Neuronal stem cell (in vitro differentiated cells): ENCODE measurements at regions not wholly inside any gene's neighbourhood (a gene's known extent, or its start where the extent isn't known, plus 50 kb on each side); places are given as distances from the start of the nearest gene placed in this dataset.

Source experiments
- DNase-seq: peaks from one replicate; pipeline ENCODE4 v3.0.0-alpha.2; 2013; ENCODE audit warnings: low spot score
- H2AFZ ChIP-seq: one replicate; pipeline ENCODE4 v1.6.1; 2013; ENCODE audit warnings: mild to moderate bottlenecking, low read length, inconsistent platforms
- H2AK5ac ChIP-seq: 2 replicates; pipeline ENCODE4 v1.6.1; 2013; ENCODE audit warnings: low read depth, mild to moderate bottlenecking, inconsistent platforms, low read length, moderate library complexity, mixed read lengths
- H2BK120ac ChIP-seq: 2 replicates; pipeline ENCODE4 v1.6.1; 2013; ENCODE audit warnings: low read depth, mild to moderate bottlenecking, inconsistent platforms, low read length, moderate library complexity, mixed read lengths
- H2BK12ac ChIP-seq: one replicate; pipeline ENCODE4 v1.6.1; 2013; ENCODE audit warnings: low read length, inconsistent platforms
- H2BK15ac ChIP-seq: 2 replicates; pipeline ENCODE4 v1.6.1; 2013; ENCODE audit warnings: mild to moderate bottlenecking, low read length, inconsistent platforms, mixed read lengths
- H2BK5ac ChIP-seq: one replicate; pipeline ENCODE4 v1.6.1; 2013; ENCODE audit warnings: inconsistent platforms, mild to moderate bottlenecking, low read length, moderate library complexity
- H3K14ac ChIP-seq: one replicate; pipeline ENCODE4 v1.6.1; 2013; ENCODE audit warnings: low read length, inconsistent platforms
- H3K18ac ChIP-seq: 2 replicates; pipeline ENCODE4 v1.6.1; 2013; ENCODE audit warnings: low read length, inconsistent platforms
- H3K23ac ChIP-seq: 2 replicates; pipeline ENCODE4 v1.6.1; 2013; ENCODE audit warnings: low read depth, mild to moderate bottlenecking, mixed read lengths, low read length, inconsistent platforms; ENCODE audit not compliant: poor library complexity
- H3K27ac ChIP-seq: replicated peaks from 3 replicates; pipeline ENCODE4 v1.5.1; 2013; ENCODE audit warnings: low read length, inconsistent platforms
- H3K27me3 ChIP-seq, 3 experiments: 2 replicates each; pipeline ENCODE4 v1.6.1; 2013; ENCODE audit warnings: low read length in 3 of 3, mild to moderate bottlenecking in 2 of 3, inconsistent platforms in 1 of 3, low read depth in 1 of 3, mixed read lengths in 1 of 3, moderate library complexity in 1 of 3; ENCODE audit not compliant: control insufficient read depth in 3 of 3, insufficient read depth in 3 of 3
- H3K36me3 ChIP-seq, 2 donors: replicated peaks in 1 of 2; 2 replicates each; pipeline ENCODE4 v1.6.1; 2013; ENCODE audit warnings: low read length in 2 of 2; ENCODE audit not compliant: control insufficient read depth in 2 of 2, insufficient read depth in 2 of 2
- H3K4ac ChIP-seq: 2 replicates; pipeline ENCODE4 v1.6.1; 2013; ENCODE audit warnings: inconsistent platforms, mild to moderate bottlenecking, low read length, moderate library complexity
- H3K4me1 ChIP-seq, 2 donors: 1 replicate in 1 of 2; 2 replicates in 1 of 2; pipeline ENCODE4 v1.6.1; 2013; ENCODE audit warnings: low read length in 2 of 2, low read depth in 1 of 2; ENCODE audit not compliant: control insufficient read depth in 2 of 2, insufficient read depth in 1 of 2
- H3K4me2 ChIP-seq: one replicate; pipeline ENCODE4 v1.6.1; 2013; ENCODE audit warnings: mild to moderate bottlenecking, low read length, inconsistent platforms; ENCODE audit not compliant: insufficient read depth, poor library complexity, severe bottlenecking
- H3K4me3 ChIP-seq, 2 donors: 2 replicates each; pipeline ENCODE4 v1.5.1; 2013; ENCODE audit warnings: low read length in 2 of 2, mild to moderate bottlenecking in 2 of 2, inconsistent platforms in 1 of 2, moderate library complexity in 1 of 2
- H3K79me1 ChIP-seq: one replicate; pipeline ENCODE4 v1.6.1; 2013; ENCODE audit warnings: low read depth, mild to moderate bottlenecking, inconsistent platforms, low read length, moderate library complexity
- H3K9ac ChIP-seq: one replicate; pipeline ENCODE4 v1.6.1; 2013; ENCODE audit warnings: mild to moderate bottlenecking, low read depth, low read length, inconsistent platforms; ENCODE audit not compliant: poor library complexity
- H3K9me3 ChIP-seq, 2 donors: replicated peaks in 1 of 2; 2 replicates each; pipeline versions ENCODE3 to v1.6.1; 2013; ENCODE audit warnings: low read length in 2 of 2, mild to moderate bottlenecking in 2 of 2, inconsistent platforms in 1 of 2, low read depth in 1 of 2, mixed read lengths in 1 of 2, moderate library complexity in 1 of 2; ENCODE audit not compliant: control insufficient read depth in 2 of 2, insufficient read depth in 1 of 2
- H4K8ac ChIP-seq: one replicate; pipeline ENCODE4 v1.6.1; 2013; ENCODE audit warnings: low read depth, mild to moderate bottlenecking, inconsistent platforms, low read length, moderate library complexity
- H4K91ac ChIP-seq: one replicate; pipeline ENCODE4 v1.6.1; 2013; ENCODE audit warnings: low read length, low read depth, mild to moderate bottlenecking, inconsistent platforms; ENCODE audit not compliant: poor library complexity
- WGBS, 2 donors: extraction: QIAGEN DNeasy Blood & Tissue Kit; methylation state at CpG; one replicate each; pipeline ENCODE4 v1.1.7; 2013; ENCODE audit warnings: missing lambda C conversion rate in 2 of 2, mixed read lengths in 1 of 2; ENCODE audit not compliant: insufficient read length in 2 of 2, insufficient replicate concordance in 1 of 2; ENCODE audit errors: extremely low coverage in 2 of 2; 5-methylcytosine and 5-hydroxymethylcytosine counted together

DNA sequence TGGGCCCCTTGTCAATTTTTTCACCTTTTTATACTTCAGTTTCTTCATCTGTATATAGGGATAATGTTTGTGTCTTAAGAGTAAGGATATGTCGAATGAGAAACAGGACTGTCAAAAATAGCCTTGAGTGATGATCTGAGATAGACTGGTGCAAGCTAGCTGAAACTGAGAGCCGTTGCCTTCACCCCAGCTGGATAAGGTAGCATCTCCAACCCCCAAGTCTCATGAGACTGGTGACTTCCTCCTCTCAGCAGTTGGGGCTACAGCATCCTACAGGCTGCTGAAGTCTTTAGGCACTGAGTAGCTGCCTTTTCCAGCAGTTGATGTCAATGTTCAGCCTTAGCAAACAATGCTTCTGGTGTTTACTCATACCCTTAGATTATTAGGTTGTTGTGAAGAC lies 330.2 kb downstream of the OSTF1 start:
- no peak overlapping the region for H2AFZ ChIP-seq
- H3K9ac ChIP-seq: no peak overlapping the region
- no peak overlapping the region for H3K4ac ChIP-seq
- no peaks in the 10 kb centered on the region for H3K79me1 ChIP-seq
- H2AK5ac ChIP-seq: no peak overlapping the region
- no peaks in the 10 kb centered on the region for H3K4me1 ChIP-seq
- DNase-seq: no peak
- WGBS, 2 donors: no CpG with 5 or more reads among the region's 2 CpGs
- no peak overlapping the region for H2BK5ac ChIP-seq
- H2BK12ac ChIP-seq: no peak overlapping the region
- H3K27ac ChIP-seq: no peak overlapping the region
- no peak overlapping the region for H2BK15ac ChIP-seq
- no peaks in the 10 kb centered on the region for H3K36me3 ChIP-seq
- H3K18ac ChIP-seq: no peak overlapping the region
- H4K91ac ChIP-seq: no peak overlapping the region
- H3K9me3 ChIP-seq: no peaks in the 10 kb centered on the region
- no peak overlapping the region for H2BK120ac ChIP-seq
- no peak overlapping the region for H3K14ac ChIP-seq
- H3K23ac ChIP-seq: no peak overlapping the region
- no peak overlapping the region for H3K4me2 ChIP-seq
- no peak overlapping the region for H4K8ac ChIP-seq
- no peaks in the 10 kb centered on the region for H3K27me3 ChIP-seq
- H3K4me3 ChIP-seq: no peak overlapping the region

DNA sequence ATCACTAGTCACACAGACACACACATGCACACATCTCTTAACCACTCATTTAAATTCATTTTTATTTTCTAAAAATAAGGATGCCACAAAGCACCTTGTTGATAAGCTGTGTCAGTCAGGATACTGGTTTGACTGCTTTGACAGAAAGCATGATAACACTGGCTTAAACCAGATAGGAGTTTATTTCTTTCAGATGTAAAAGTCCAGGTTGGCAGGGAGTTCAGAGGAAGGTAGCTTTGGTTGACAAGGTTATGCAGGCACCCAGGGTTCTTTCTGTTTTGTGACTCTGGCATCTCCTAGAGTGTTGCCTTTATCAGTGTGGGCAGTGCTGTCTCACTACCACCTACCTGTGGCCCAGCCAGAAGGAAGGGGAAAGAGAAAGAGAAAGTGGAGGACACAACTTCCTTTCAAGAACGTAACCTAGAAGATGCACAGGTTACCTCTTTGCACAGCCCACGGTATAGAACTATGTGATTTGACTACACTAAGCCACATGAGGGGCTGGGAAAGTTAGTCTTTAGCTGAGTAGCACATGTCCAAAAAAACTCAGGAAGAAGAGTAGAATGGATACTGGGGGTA lies 334.7 kb downstream of the OSTF1 start:
- Histone ChIP-seq H2AFZ (no peak overlapping the region), H2BK5ac (no peak overlapping the region), H3K14ac (no peak overlapping the region), H3K9ac (no peak overlapping the region), H2BK120ac (no peak overlapping the region), H3K4me3 (no peak overlapping the region), H3K27ac (no peak overlapping the region), H3K27me3 (no peaks in the 10 kb centered on the region), H3K36me3 (no peaks in the 10 kb centered on the region), H3K18ac (no peak overlapping the region), H3K4me2 (no peak overlapping the region), H3K23ac (no peak overlapping the region), H3K9me3 (no peaks in the 10 kb centered on the region), H3K79me1 (no peaks in the 10 kb centered on the region), H4K8ac (no peak overlapping the region), H3K4me1 (no peaks in the 10 kb centered on the region), H3K4ac (no peak overlapping the region), H2BK12ac (no peak overlapping the region), H4K91ac (no peak overlapping the region), H2BK15ac (no peak overlapping the region), H2AK5ac (no peak overlapping the region)
- no CpG with 5 or more reads among the region's 2 CpGs for WGBS, 2 donors
- DNase-seq: no peak

DNA sequence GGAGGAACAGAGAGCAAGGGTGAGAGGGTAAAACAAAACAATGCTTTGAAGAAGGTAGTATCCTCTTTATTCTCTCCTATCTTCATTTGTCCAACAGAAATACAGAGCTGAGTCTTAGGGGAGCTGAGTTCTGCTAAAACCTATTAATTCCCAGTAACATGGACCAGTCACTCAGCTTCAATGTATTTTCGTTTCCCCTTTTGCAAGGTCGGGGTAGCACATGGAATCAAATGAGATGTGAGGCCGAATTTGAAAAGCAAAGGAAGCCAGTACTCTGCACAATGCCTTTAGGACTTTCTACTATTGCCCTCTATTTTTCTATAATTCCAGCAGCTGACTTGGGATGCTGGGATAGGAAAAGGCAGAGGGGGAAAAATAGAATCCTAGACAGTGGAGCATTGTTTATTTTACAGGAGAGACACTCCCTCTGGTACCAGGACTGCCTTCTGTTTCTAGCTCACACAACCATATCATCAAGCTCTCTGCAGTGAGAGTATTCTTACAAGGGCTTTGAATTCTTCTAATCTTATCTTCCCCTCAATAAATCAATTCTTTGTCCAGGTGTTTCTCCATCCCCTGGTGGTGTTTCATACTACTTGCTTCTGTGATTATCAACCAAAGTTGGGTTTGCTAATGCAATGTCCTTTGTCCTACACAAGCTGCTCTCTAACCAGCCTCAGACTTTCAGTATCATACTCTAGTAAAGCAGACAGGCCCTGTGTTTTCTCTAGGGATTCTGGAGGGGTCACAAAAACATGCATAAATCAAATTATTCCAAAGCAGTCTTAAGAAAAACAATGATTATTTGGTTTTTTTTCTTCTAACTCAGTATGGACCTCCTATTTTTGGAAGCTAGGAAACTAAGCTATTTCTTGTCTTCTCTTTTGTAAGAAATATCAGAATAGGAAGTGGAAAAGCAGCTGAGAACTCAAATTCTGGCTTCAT lies 341.5 kb downstream of the OSTF1 start:
- H4K8ac ChIP-seq: no peak overlapping the region
- WGBS, 2 donors: no CpG with 5 or more reads among the region's 3 CpGs
- no peak overlapping the region for H3K18ac ChIP-seq
- H3K9ac ChIP-seq: no peak overlapping the region
- H2BK12ac ChIP-seq: no peak overlapping the region
- no peak overlapping the region for H3K4me2 ChIP-seq
- H2AK5ac ChIP-seq: no peak overlapping the region
- H3K36me3 ChIP-seq: no peaks in the 10 kb centered on the region
- no peak overlapping the region for H3K23ac ChIP-seq
- DNase-seq: no peak
- H2AFZ ChIP-seq: no peak overlapping the region
- H3K9me3 ChIP-seq: no peaks in the 10 kb centered on the region
- H2BK120ac ChIP-seq: no peak overlapping the region
- no peaks in the 10 kb centered on the region for H3K4me1 ChIP-seq
- no peak overlapping the region for H2BK5ac ChIP-seq
- no peaks in the 10 kb centered on the region for H3K27me3 ChIP-seq
- H3K4ac ChIP-seq: no peak overlapping the region
- H3K14ac ChIP-seq: no peak overlapping the region
- no peak overlapping the region for H4K91ac ChIP-seq
- H3K27ac ChIP-seq: no peak overlapping the region
- H3K79me1 ChIP-seq: no peaks in the 10 kb centered on the region
- no peak overlapping the region for H2BK15ac ChIP-seq
- H3K4me3 ChIP-seq: no peak overlapping the region

DNA sequence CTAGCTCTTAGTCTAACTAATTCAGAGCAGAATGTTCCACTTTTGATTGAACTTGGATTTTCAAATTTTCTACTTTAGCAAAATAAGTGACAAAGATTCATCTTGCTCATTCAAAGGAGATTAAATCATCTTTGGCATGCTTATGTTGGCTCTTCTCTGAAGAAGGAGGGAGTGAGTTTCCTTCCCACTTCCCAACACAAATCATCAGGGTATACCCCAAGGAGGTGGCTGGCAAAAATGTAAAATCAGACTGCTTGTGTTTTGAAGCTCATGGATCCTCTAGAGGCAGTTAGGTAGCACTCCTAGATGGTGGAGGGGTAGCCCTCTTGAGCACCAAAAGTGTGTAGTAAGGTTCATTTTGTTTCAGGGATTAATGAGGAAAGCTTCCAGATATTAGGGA lies 343.1 kb downstream of the OSTF1 start:
- no peak overlapping the region for H3K4me2 ChIP-seq
- H3K4ac ChIP-seq: no peak overlapping the region
- H2BK5ac ChIP-seq: no peak overlapping the region
- no peak overlapping the region for H4K8ac ChIP-seq
- no peak overlapping the region for H2AK5ac ChIP-seq
- H3K36me3 ChIP-seq: no peaks in the 10 kb centered on the region
- no peak for DNase-seq
- no peak overlapping the region for H4K91ac ChIP-seq
- H3K27ac ChIP-seq: no peak overlapping the region
- no peak overlapping the region for H3K4me3 ChIP-seq
- H2AFZ ChIP-seq: no peak overlapping the region
- no peaks in the 10 kb centered on the region for H3K27me3 ChIP-seq
- no peak overlapping the region for H3K9ac ChIP-seq
- H2BK15ac ChIP-seq: no peak overlapping the region
- no peak overlapping the region for H2BK120ac ChIP-seq
- H3K18ac ChIP-seq: no peak overlapping the region
- H3K79me1 ChIP-seq: no peaks in the 10 kb centered on the region
- no peaks in the 10 kb centered on the region for H3K9me3 ChIP-seq
- H3K23ac ChIP-seq: no peak overlapping the region
- no peak overlapping the region for H2BK12ac ChIP-seq
- H3K4me1 ChIP-seq: no peaks in the 10 kb centered on the region
- no peak overlapping the region for H3K14ac ChIP-seq
